ENCODE measurements at regions not wholly inside any gene's neighbourhood (a gene's known extent, or its start where the extent isn't known, plus 50 kb on each side); places are given as distances from the start of the nearest gene placed in this dataset.

DNA sequence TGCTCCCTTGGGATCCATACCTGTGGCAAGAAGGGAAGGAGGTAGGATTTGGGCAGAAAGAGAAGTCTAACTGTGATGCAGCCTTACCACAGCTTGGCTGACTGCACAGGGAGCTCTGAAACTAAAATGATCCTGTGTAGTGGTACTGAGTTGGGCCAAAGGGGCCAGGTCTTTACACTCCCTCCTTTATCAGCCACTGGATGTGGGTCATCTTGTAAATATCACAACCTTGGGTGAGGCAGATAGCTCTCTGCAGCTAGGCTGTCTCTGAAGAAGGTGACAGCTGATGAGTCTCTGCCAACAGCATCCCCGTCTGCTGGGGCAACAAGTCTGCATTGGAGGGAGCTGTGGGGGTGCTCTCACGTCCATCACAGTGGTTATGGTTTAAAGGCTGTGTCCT, 95.9 kb upstream of the CAND1 start:
- DNase-seq, result no peak

GRCh38 chr12:67182551-67182950, 86.6 kb upstream of the CAND1 start:
- DNase-seq, result no peak

- no peak for DNase-seq
Observed at GRCh38 chr12:67193704-67194103, 75.5 kb upstream of the CAND1 start.

DNA sequence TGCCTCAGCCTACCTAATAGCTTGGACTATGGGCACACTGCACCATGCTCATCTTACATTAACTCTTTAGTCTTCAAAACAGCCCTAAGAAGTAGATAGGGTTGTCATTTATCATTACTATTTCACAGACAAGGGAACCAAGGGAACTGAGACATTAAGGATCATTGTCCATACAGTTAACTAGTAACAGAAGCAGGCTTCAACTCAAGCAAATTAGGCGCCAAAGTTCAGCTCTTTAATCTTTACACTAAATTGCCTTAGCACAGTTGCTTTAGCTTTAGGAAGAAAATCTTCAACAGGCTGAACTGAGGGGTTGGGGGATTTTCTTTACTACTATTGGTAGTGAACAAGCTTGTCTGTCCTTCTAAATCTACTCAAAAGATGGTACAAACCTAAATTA, 68.8 kb upstream of the CAND1 start:
- no peak for DNase-seq

DNA sequence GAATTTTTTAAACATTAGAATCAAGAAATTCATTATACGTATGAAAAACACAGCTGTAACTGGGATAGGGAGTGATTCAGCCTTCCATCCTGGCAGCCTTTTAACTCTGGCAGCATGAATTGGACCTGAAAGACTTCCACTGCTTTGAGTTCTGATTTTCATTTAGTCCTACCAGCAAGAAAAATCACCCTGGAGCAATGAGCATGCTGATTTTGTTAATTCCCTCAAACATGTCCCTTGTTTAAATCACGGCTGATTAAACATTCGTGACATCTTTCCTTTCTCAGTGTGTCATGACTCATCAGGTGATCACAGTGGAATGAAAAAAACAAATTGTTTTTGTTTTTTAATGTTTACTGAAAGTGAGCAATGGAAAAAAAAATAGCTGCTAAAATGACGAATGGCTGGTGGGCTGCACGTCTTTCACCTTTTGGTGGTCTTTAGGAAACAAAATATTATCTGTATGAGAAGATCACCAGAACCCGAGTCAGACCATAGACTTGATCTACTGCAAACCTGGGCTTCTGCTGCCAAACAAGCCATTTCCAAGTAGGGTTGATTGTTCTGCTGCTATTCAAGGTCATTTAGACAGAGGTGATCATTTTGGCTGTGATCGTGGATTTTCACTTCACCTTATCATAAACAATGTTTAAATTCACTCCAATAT, 67.0 kb upstream of the CAND1 start:
- DNase-seq, result no peak

DNA sequence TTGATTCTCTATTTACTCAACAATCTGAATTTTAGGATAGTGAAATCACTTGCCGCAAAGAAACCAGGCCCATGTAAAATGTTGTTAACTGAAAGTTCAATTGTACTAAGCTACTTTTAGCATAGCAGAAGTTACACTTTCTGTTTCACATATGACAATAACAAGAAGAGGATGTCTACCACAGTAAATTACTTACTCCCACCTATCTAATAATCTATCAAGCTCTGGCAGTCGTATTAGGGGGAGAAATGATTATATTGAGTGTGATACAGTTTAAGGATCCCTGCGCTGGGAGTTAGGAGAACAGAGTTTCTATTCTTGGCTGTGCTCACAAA, 66.5 kb upstream of the CAND1 start:
- DNase-seq, result no peak

DNA sequence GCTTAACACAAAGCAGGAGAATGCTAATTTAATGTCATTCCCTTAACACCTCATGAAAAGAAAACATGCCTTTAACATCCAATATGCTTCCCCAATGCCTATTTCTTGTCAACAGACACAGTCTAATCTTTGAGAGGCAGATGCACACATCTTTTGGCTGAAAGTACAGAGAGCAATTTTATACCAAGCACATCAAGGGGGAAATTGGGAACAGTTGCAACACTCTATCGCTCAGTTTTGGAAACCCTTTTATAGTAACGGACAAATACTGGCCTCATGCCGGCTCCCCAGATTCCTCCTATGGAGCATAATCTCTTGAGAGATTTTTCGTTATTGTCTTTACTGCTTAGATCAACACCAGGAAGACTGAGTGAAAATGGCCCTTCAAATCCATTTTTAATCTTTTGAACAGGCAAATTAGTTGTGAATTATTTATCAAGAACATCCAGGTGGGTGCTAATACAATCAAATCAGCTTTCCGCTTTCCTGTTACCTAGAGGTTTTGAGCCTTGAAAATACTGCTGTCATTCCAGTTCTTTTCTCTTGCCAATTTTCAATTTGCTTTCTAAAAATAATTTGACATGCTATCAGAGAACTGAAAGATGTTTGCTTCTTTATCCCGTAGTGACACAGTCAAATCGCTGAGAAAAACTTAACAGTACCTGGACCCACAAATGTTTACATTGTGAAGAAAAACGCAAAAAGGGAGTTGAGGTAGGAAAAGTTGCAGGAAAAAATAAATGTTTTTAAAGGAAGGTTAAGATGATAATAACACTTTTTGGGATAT, 60.7 kb upstream of the CAND1 start:
- no peak for DNase-seq

- no peak for DNase-seq
Observed at GRCh38 chr12:67211029-67211428, 58.1 kb upstream of the CAND1 start.

GRCh38 chr12:67211494-67211893, 57.7 kb upstream of the CAND1 start:
- no peak for DNase-seq

DNA sequence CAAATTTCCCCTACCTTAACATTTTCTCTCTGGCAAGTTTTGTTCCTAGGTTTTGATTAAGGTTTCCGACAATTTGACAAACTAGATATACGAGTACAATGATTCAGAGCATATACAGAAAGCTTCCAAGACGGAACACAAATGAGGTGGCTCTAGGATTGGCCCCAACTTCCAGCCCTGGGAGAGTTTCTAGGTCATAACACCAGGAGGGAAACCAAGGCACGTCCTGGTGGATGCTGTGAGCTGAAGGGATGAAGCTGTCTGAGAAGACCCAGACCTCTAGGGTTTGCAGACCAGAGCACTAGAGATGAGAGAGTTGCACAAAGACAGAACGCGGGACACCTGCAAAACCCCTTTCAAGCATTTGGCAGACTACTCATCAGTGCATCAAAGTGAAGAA, 51.5 kb upstream of the CAND1 start:
- DNase-seq, result no peak
